ENCODE measurements at regions not wholly inside any gene's neighbourhood (a gene's known extent, or its start where the extent isn't known, plus 50 kb on each side); places are given as distances from the start of the nearest gene placed in this dataset.

DNA sequence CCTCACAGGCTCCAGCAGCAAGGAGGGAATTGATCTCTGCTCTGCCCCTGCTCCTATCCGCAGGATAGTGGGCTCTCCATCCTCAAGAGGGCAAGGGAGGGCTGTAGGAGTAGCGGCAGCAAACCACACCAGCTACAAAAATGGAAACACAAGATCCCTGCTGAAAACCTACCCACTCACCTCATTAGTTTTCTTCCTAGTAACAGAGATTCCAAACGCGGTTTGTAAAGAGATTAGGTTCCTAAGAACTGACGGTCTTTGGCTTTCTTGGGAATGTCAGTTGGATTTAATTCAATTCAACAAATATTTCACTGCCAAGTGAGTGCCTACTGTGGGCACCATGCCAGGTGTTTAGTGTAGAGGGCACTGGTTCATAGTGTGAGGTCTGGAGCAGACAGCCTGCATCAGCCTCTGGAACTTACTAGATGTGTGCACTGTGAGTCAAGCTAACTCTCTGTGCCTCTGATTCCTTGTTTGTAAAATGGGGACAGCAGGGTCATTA is 84.7 kb downstream of the MRPL46 start:
- Histone ChIP-seq H2BK5ac (ENCODE audit: low read depth, low read length) (no peak overlapping the region), H2BK12ac (ENCODE audit: low read depth, low read length) (no peak overlapping the region), H4K8ac (ENCODE audit: extremely low read depth, insufficient read depth, low read length) (no peak overlapping the region), H3K4me2 (ENCODE audit: insufficient read depth in 1 of 2, low read depth in 2 of 2, low read length in 2 of 2) (no peak overlapping the region), H3K79me2 (ENCODE audit: control insufficient read depth in 1 of 2, insufficient read depth in 2 of 2, low read length in 2 of 2) (no peaks in the 10 kb centered on the region), H4K5ac (ENCODE audit: insufficient read length, low read depth, low read length) (no peak overlapping the region), H3K4me1 (replicated peaks in 1 of 4; ENCODE audit: control insufficient read depth in 3 of 4, insufficient read depth in 4 of 4, low read length in 3 of 4) (no peaks in the 10 kb centered on the region), H2BK15ac (ENCODE audit: low read length) (no peak overlapping the region), H3K18ac (ENCODE audit: extremely low read depth, low read length) (no peak overlapping the region), H3K27me3 (replicated peaks in 1 of 4; ENCODE audit: control insufficient read depth in 3 of 4, extremely low read depth in 1 of 4, insufficient read depth in 3 of 4, low read length in 3 of 4) (peaks cover 0 to 1% (median 0%) of the 10 kb centered on the region in 4 experiments; a peak in 1 of 7 replicates), H3K9me3 (ENCODE audit: insufficient read depth in 2 of 2, low read depth in 1 of 2, low read length in 1 of 2) (no peaks in the 10 kb centered on the region; a peak in 1 of 4 replicates), H2BK120ac (replicated peaks; ENCODE audit: low read depth, low read length) (no peak overlapping the region), H3K9ac (replicated peaks in 1 of 4; ENCODE audit: extremely low read depth in 1 of 4, low read depth in 3 of 4, low read length in 3 of 4) (no peak overlapping the region), H2AFZ (ENCODE audit: low read length) (no peak overlapping the region), H3K56ac (replicated peaks; ENCODE audit: insufficient read length, low read depth, low read length) (no peak overlapping the region), H3K79me1 (ENCODE audit: low read depth, low read length) (no peaks in the 10 kb centered on the region), H4K91ac (replicated peaks; ENCODE audit: insufficient read length, low read length) (no peak overlapping the region), H3K4me3 (ENCODE audit: extremely low read depth in 1 of 4, insufficient read depth in 2 of 4, low read depth in 3 of 4, low read length in 4 of 4) (no peak overlapping the region), H3K4ac (replicated peaks; ENCODE audit: insufficient read length, low read depth, low read length) (no peak overlapping the region), H3K27ac (ENCODE audit: low read depth, low read length) (no peak overlapping the region), H3K14ac (ENCODE audit: insufficient read length) (no peak overlapping the region), H4K20me1 (replicated peaks in 1 of 2; ENCODE audit: control insufficient read depth in 1 of 2, insufficient read depth in 2 of 2, low read length in 2 of 2) (no peaks in the 10 kb centered on the region), H3K23ac (ENCODE audit: insufficient read length) (no peak overlapping the region), H2AK5ac (ENCODE audit: low read depth, low read length) (no peak overlapping the region), H2BK20ac (ENCODE audit: low read length) (no peak overlapping the region), H3K23me2 (ENCODE audit: low read depth, low read length) (no peaks in the 10 kb centered on the region), H3K36me3 (ENCODE audit: control insufficient read depth in 2 of 4, insufficient read depth in 4 of 4, low read length in 3 of 4) (no peaks in the 10 kb centered on the region)
- POLR2A ChIA-PET (ENCODE audit: partially characterized antibody), result interaction anchor here (0.7 kb wide), 1 partner anchor 14 kb away, joined by 3 read pairs; no protein-coding TSS in a partner anchor
- WGBS, 2 experiments (ENCODE audit: extremely low coverage in 1 of 2, insufficient coverage in 1 of 2, insufficient read length in 1 of 2, insufficient replicate concordance in 2 of 2, low coverage in 1 of 2, low lambda C conversion rate in 2 of 2, missing lambda C conversion rate in 1 of 2), result 84% methylated on average over 5 of the region's 5 CpGs; no CpG with 5 or more reads in 1 of the 2 experiments
- no peak for DNase-seq (ENCODE audit: low read depth in 1 of 2, low spot score in 2 of 2)
- CTCF ChIA-PET (ENCODE audit: partially characterized antibody), result interaction anchor here (1.1 to 3.5 kb wide), 3 partner anchors 9 to 15 kb away, joined by 3 to 21 read pairs (median 6); no protein-coding TSS in a partner anchor
- FAIRE-seq, result no peak
- TF ChIP-seq SRF (IDR thresholded peaks at IDR 0.05; ENCODE audit: low read depth, low read length), result no peak
- no peak for TF ChIP-seq SP2 (IDR thresholded peaks at IDR 0.05; ENCODE audit: low read length)
- no peak for TF ChIP-seq TAF1 (IDR thresholded peaks at IDR 0.05; ENCODE audit: low read depth, low read length)
- no peak for TF ChIP-seq SUZ12 (IDR thresholded peaks at IDR 0.05; ENCODE audit: low read length)
- TF ChIP-seq BCL11A (IDR thresholded peaks at IDR 0.05; ENCODE audit: low read depth in 2 of 2, low read length in 2 of 2), result no peak
- TF ChIP-seq CHD2 (IDR thresholded peaks at IDR 0.05; ENCODE audit: low read length), result no peak
- TF ChIP-seq USF2 (IDR thresholded peaks at IDR 0.05; ENCODE audit: low read length), result no peak
- TF ChIP-seq YY1 (IDR thresholded peaks at IDR 0.05; ENCODE audit: low read depth, low read length), result no peak
- no peak for TF ChIP-seq E2F6 (IDR thresholded peaks at IDR 0.05)
- no peak for TF ChIP-seq GABPA (IDR thresholded peaks at IDR 0.05; ENCODE audit: borderline replicate concordance, insufficient read depth, low read length)
